Osteoblast (primary cell): ENCODE measurements at regions not wholly inside any gene's neighbourhood (a gene's known extent, or its start where the extent isn't known, plus 50 kb on each side); places are given as distances from the start of the nearest gene placed in this dataset.
"Not testable (repeated sequence)": the region's sequence is repeated elsewhere in the genome, so short reads cannot be mapped to it uniquely, and the experiment has no call there.

Source experiments
- DNase-seq: peaks from one replicate; pipeline ENCODE4 v3.0.0; 2011; ENCODE audit warnings: low spot score, mixed read lengths; ENCODE audit not compliant: insufficient read length; ENCODE audit errors: missing footprints
- H2AFZ ChIP-seq: 2 replicates; pipeline ENCODE4 v1.6.0; 2011; ENCODE audit warnings: mild to moderate bottlenecking, low read length
- H3K27ac ChIP-seq: 2 replicates; pipeline ENCODE4 v1.5.1; 2011; ENCODE audit warnings: mild to moderate bottlenecking, low read depth, low read length, moderate library complexity
- H3K27me3 ChIP-seq: 2 replicates; pipeline ENCODE4 v1.6.0; 2012; ENCODE audit warnings: mild to moderate bottlenecking, control low read depth, inconsistent platforms, low read length, moderate library complexity; ENCODE audit not compliant: insufficient read depth
- H3K36me3 ChIP-seq: 2 replicates; pipeline ENCODE4 v1.5.1; 2011; ENCODE audit warnings: mild to moderate bottlenecking, low read length, control low read depth, moderate library complexity; ENCODE audit not compliant: insufficient read depth
- H3K4me1 ChIP-seq: 2 replicates; pipeline ENCODE4 v1.5.1; 2011; ENCODE audit warnings: mild to moderate bottlenecking, low read length, control low read depth, moderate library complexity; ENCODE audit not compliant: insufficient read depth
- H3K4me2 ChIP-seq: 2 replicates; pipeline ENCODE4 v1.6.0; 2011; ENCODE audit warnings: mild to moderate bottlenecking, low read length; ENCODE audit not compliant: insufficient read depth
- H3K4me3 ChIP-seq: fragments of 200-600 bp; sonication (generic); 3 replicates; pipeline ENCODE4 v1.5.1; 2012; ENCODE audit warnings: mild to moderate bottlenecking, low read length, inconsistent platforms; ENCODE audit not compliant: insufficient read depth
- H3K79me2 ChIP-seq: 2 replicates; pipeline ENCODE4 v1.6.0; 2012; ENCODE audit warnings: mild to moderate bottlenecking, low read length, control low read depth, inconsistent platforms; ENCODE audit not compliant: insufficient read depth
- H3K9me3 ChIP-seq: 2 replicates; pipeline ENCODE4 v1.5.1; 2011; ENCODE audit warnings: low read depth, low read length, control low read depth
- H4K20me1 ChIP-seq: 2 replicates; pipeline ENCODE4 v1.6.0; 2012; ENCODE audit warnings: mild to moderate bottlenecking, low read length, control low read depth; ENCODE audit not compliant: insufficient read depth
- CTCF ChIP-seq: IDR thresholded peaks from 2 replicates; pipeline ENCODE4 v1.5.1; 2011; ENCODE audit warnings: mild to moderate bottlenecking, low read depth, low read length, moderate library complexity; ENCODE audit errors: extremely low read depth

GRCh38 chr16:9014389-9014788 is 50.7 kb upstream of the USP7 start:
- H4K20me1 ChIP-seq: no peaks in the 10 kb centered on the region
- no peak for TF ChIP-seq CTCF
- H3K9me3 ChIP-seq: peaks cover 3% of the 10 kb centered on the region

GRCh38 chr16:9015489-9015888 is 51.8 kb upstream of the USP7 start:
- DNase-seq: no peak
- H4K20me1 ChIP-seq: no peaks in the 10 kb centered on the region
- H3K4me3 ChIP-seq: no peak overlapping the region
- no peak overlapping the region for H3K4me2 ChIP-seq
- no peaks in the 10 kb centered on the region for H3K36me3 ChIP-seq
- H2AFZ ChIP-seq: no peak overlapping the region
- H3K4me1 ChIP-seq: no peaks in the 10 kb centered on the region
- H3K9me3 ChIP-seq: peaks cover 3% of the 10 kb centered on the region
- no peak for TF ChIP-seq CTCF
- H3K27ac ChIP-seq: no peak overlapping the region
- H3K79me2 ChIP-seq: no peaks in the 10 kb centered on the region
- H3K27me3 ChIP-seq: no peaks in the 10 kb centered on the region

More at GRCh38 chr16:9014389-9014788, 50.7 kb upstream of the USP7 start:
- H3K36me3 ChIP-seq: no peaks in the 10 kb centered on the region
- H2AFZ ChIP-seq: no peak overlapping the region
- H3K4me3 ChIP-seq: no peak overlapping the region
- no peaks in the 10 kb centered on the region for H3K4me1 ChIP-seq
- no peak overlapping the region for H3K27ac ChIP-seq
- no peak for DNase-seq
- H3K4me2 ChIP-seq: no peak overlapping the region
- H3K27me3 ChIP-seq: no peaks in the 10 kb centered on the region
- no peaks in the 10 kb centered on the region for H3K79me2 ChIP-seq

GRCh38 chr16:9016005-9016404 is 52.3 kb upstream of the USP7 start:
- not testable (repeated sequence) for H3K79me2 ChIP-seq, H3K4me2 ChIP-seq, H3K4me1 ChIP-seq, H3K9me3 ChIP-seq, H4K20me1 ChIP-seq, H3K36me3 ChIP-seq, H3K27me3 ChIP-seq, H3K27ac ChIP-seq, H3K4me3 ChIP-seq, H2AFZ ChIP-seq, DNase-seq

GRCh38 chr16:9016824-9017223 is 53.1 kb upstream of the USP7 start:
- Histone ChIP-seq H3K4me2 (no peak overlapping the region), H3K79me2 (no peaks in the 10 kb centered on the region), H3K9me3 (peaks cover 3% of the 10 kb centered on the region), H3K4me3 (no peak overlapping the region), H2AFZ (no peak overlapping the region), H3K27me3 (no peaks in the 10 kb centered on the region), H3K36me3 (no peaks in the 10 kb centered on the region), H3K4me1 (no peaks in the 10 kb centered on the region), H3K27ac (no peak overlapping the region), H4K20me1 (no peaks in the 10 kb centered on the region)
- no peak for TF ChIP-seq CTCF
- no peak for DNase-seq
